Body of pancreas (tissue), 4 donors: ENCODE measurements at regions not wholly inside any gene's neighbourhood (a gene's known extent, or its start where the extent isn't known, plus 50 kb on each side); places are given as distances from the start of the nearest gene placed in this dataset.

Experiments
- ATAC-seq: fragments of 150-250 bp; one replicate; pipeline ENCODE4 v1.9.1; 2016
- DNase-seq, 4 donors: peaks; one replicate each; pipeline ENCODE4 v3.0.0-alpha.2; 2019
- H3K27ac ChIP-seq, 4 donors: fragments of 200-600 bp; sonication (generic); 1 replicate in 3 of 4; 2 replicates in 1 of 4; pipeline versions ENCODE4 v1.5.1 to v1.6.1; 2016 to 2019; ENCODE audit warnings: mild to moderate bottlenecking in 1 of 4, mixed read lengths in 1 of 4, moderate library complexity in 1 of 4
- H3K27me3 ChIP-seq, 2 donors: fragments of 200-600 bp; sonication (generic); one replicate each; pipeline ENCODE4 v1.6.0; 2016; ENCODE audit warnings: mild to moderate bottlenecking in 1 of 2
- H3K36me3 ChIP-seq, 2 donors: fragments of 200-600 bp; sonication (generic); replicated peaks in 1 of 2; 2 replicates each; pipeline ENCODE4 v1.5.1; 2016; ENCODE audit warnings: low read depth in 2 of 2; ENCODE audit not compliant: insufficient read depth in 1 of 2
- H3K4me1 ChIP-seq: fragments of 200-600 bp; sonication (generic); one replicate; pipeline ENCODE4 v1.6.0; 2016
- H3K4me3 ChIP-seq, 2 donors: fragments of 200-600 bp; sonication (generic); 1 replicate in 1 of 2; 2 replicates in 1 of 2; pipeline ENCODE4 v1.5.1; 2016 to 2019
- H3K9me3 ChIP-seq, 3 donors: fragments of 200-600 bp; sonication (generic); 1 replicate in 2 of 3; 2 replicates in 1 of 3; pipeline ENCODE4 v1.5.1; 2016
- POLR2A ChIP-seq, 3 donors: fragments of 450-650 bp; IDR thresholded peaks; one replicate each; pipeline ENCODE4 v1.6.1; 2016; ENCODE audit warnings: antibody characterized with exemption in 3 of 3, mild to moderate bottlenecking in 2 of 3
- WGBS, 2 donors: methylation state at CpG; one replicate each; pipeline ENCODE4 v1.1.5; 2017; 5-methylcytosine and 5-hydroxymethylcytosine counted together
- intact Hi-C: fragments of 100-400 bp; cut with DNase I; formaldehyde crosslinking; loops from one replicate; pipeline ENCODE4 v1.15.1; 2023
- TF ChIP-seq, protein P1 (sequence below), 7 experiments: fragments of 450-650 bp in 4 of 7; fragments of 200-600 bp in 3 of 7; sonication (generic) in 3 of 7; IDR thresholded peaks; one replicate each; pipeline ENCODE4 v1.5.1; 2016 to 2019; ENCODE audit warnings: antibody characterized with exemption in 7 of 7

DNA sequence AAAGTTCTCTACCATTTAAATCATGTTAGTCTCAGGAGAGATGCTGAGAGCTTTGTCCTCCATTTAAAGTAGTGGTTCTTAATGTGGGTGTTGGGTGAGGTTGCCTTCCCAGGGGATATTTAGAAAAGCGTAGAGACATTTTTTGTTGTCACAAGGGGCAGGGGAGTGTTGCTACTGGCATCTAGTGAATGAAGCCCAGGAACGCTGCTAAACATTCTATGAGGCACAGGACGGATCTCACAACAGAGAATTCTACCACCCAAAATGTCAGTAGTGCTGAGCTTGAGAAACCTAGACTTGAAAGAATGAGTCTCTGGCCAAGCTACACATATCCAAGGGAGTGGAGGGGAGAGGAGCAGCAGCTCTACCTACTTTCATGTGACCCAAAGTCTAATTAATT lies 60.7 kb upstream of the CTNNB1 start:
- no peak for DNase-seq
- peaks cover 6% of the 10 kb centered on the region for H3K4me1 ChIP-seq
- TF ChIP-seq POLR2A (IDR thresholded peaks at IDR 0.05) = no peak
- TF ChIP-seq, protein P1, sequence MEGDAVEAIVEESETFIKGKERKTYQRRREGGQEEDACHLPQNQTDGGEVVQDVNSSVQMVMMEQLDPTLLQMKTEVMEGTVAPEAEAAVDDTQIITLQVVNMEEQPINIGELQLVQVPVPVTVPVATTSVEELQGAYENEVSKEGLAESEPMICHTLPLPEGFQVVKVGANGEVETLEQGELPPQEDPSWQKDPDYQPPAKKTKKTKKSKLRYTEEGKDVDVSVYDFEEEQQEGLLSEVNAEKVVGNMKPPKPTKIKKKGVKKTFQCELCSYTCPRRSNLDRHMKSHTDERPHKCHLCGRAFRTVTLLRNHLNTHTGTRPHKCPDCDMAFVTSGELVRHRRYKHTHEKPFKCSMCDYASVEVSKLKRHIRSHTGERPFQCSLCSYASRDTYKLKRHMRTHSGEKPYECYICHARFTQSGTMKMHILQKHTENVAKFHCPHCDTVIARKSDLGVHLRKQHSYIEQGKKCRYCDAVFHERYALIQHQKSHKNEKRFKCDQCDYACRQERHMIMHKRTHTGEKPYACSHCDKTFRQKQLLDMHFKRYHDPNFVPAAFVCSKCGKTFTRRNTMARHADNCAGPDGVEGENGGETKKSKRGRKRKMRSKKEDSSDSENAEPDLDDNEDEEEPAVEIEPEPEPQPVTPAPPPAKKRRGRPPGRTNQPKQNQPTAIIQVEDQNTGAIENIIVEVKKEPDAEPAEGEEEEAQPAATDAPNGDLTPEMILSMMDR (IDR thresholded peaks at IDR 0.05) = no peak
- no peaks in the 10 kb centered on the region for H3K27me3 ChIP-seq
- H3K27ac ChIP-seq = no peak overlapping the region
- ATAC-seq = no peak
- H3K4me3 ChIP-seq = no peak overlapping the region
- no peaks in the 10 kb centered on the region for H3K36me3 ChIP-seq
- H3K9me3 ChIP-seq = no peaks in the 10 kb centered on the region
- WGBS, 2 donors = 81% methylated on average over 3 of the region's 3 CpGs
- intact Hi-C loops = no loop called here

DNA sequence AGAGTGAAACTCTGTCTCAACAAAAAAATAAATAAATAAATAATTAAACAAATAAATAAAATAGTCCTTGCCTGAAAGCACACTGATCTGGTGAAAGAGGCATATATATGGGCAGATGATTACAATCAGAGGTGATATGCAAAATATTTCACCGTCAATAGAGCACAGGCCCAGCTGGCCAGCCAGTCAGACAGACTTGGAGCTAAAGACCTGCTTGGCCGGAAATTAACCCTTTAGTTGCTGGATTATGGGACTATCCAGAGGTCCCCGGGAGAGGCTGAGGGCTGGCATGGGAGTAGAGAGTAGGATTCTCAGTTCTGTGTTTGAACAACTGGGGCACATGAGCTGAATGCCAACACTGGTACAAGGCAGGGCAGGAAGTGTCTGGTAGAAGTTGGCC lies 59.1 kb upstream of the CTNNB1 start:
- H3K36me3 ChIP-seq = no peaks in the 10 kb centered on the region
- H3K27ac ChIP-seq = no peak overlapping the region
- no peak overlapping the region for H3K4me3 ChIP-seq
- intact Hi-C loops = no loop called here
- no peaks in the 10 kb centered on the region for H3K9me3 ChIP-seq
- DNase-seq = no peak
- WGBS, 2 donors = 39 to 41% methylated on average over 3 of the region's 3 CpGs
- H3K27me3 ChIP-seq = no peaks in the 10 kb centered on the region
- peaks cover 11% of the 10 kb centered on the region for H3K4me1 ChIP-seq
- ATAC-seq = no peak
- TF ChIP-seq, protein P1 (IDR thresholded peaks at IDR 0.05) = no peak
- TF ChIP-seq POLR2A (IDR thresholded peaks at IDR 0.05) = no peak

DNA sequence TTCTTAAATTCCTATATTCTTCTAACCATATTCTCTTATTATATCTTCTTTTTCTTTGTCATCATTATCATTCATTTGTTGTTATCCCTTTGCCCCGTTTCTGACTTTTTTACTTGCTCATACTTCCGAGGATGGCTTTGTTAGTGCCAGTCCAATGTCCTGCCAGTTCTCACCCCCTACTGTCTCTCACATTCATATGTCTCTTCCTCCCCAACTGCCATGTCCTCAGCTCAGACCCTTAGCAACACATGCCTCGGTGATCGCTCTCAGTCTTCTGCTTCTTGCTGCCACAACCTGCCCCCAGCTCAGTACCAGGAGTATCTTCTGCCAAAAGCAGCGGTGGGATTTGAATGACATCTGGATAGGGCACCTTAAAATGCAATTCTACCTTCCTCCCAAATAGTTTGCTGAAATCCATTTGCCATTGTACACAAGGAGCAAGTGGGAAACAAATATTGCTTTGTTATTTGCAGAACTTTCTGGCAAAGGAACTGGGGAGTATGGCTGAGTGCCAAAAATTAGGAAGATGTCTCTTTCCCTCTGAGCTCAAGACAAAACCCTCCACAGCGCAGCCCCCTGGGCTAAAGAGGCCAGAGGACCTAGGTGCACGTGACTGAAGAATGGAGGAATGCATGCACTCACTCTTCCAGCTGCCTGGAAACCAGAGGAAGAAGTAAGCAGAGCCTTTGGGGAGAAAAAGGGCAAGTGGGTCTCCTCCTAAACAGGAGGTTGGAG lies 57.7 kb upstream of the CTNNB1 start:
- Histone ChIP-seq H3K27me3 (no peaks in the 10 kb centered on the region), H3K36me3 (no peaks in the 10 kb centered on the region), H3K9me3 (no peaks in the 10 kb centered on the region), H3K4me1 (peaks cover 11% of the 10 kb centered on the region), H3K4me3 (no peak overlapping the region), H3K27ac (no peak overlapping the region)
- no peak for DNase-seq
- no peak for ATAC-seq
- TF ChIP-seq POLR2A (IDR thresholded peaks at IDR 0.05) = no peak
- 69 to 72% methylated on average over 7 of the region's 7 CpGs for WGBS, 2 donors
- intact Hi-C loops = no loop called here

GRCh38 chr3:41143421-41144031 lies 55.8 kb upstream of the CTNNB1 start:
- Histone ChIP-seq H3K27ac (no peak overlapping the region), H3K27me3 (no peaks in the 10 kb centered on the region), H3K36me3 (no peaks in the 10 kb centered on the region), H3K9me3 (no peaks in the 10 kb centered on the region), H3K4me3 (no peak overlapping the region), H3K4me1 (peaks cover 11% of the 10 kb centered on the region)
- no peak for DNase-seq
- no peak for TF ChIP-seq POLR2A (IDR thresholded peaks at IDR 0.05)
- TF ChIP-seq, protein P1 (IDR thresholded peaks at IDR 0.05) = no peak
- intact Hi-C loops = no loop called here
- peak; percentile 33 for ATAC-seq
- WGBS, 2 donors = 50 to 57% methylated on average over 3 of the region's 3 CpGs

DNA sequence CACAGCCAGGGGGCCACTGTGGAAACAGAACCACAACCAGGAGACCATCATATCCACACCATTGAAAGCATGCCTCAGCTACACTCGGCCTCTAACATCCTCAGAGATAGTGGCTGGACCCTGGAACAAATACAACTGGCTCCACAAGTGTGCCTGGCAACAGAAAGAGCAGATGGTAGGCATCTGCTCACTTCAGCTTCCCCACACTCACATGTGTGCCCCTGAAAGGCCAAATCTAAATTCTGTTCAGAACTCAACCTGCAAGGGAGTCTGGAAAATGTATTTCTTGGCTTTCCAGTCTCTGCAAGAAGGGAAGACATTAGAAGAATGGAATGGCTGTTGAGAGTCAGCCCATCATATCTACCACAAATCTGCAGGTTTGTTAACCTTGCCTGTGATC lies 54.7 kb upstream of the CTNNB1 start:
- intact Hi-C loops = no loop called here
- TF ChIP-seq POLR2A (IDR thresholded peaks at IDR 0.05) = no peak
- TF ChIP-seq, protein P1 (IDR thresholded peaks at IDR 0.05) = no peak
- DNase-seq (no peak), ATAC-seq (no peak)
- 53% methylated on average over 1 of the region's 1 CpG; no CpG with 5 or more reads in 1 of the 2 donors for WGBS, 2 donors
- Histone ChIP-seq H3K4me3 (no peak overlapping the region), H3K9me3 (no peaks in the 10 kb centered on the region), H3K36me3 (no peaks in the 10 kb centered on the region), H3K27me3 (no peaks in the 10 kb centered on the region), H3K4me1 (peaks cover 11% of the 10 kb centered on the region), H3K27ac (no peak overlapping the region)
